RWPE2 (cell line): ENCODE measurements at regions not wholly inside any gene's neighbourhood (a gene's known extent, or its start where the extent isn't known, plus 50 kb on each side); places are given as distances from the start of the nearest gene placed in this dataset.

Source experiments
- ATAC-seq: fragments of 200-7000 bp; cut with Tn5 transposase; 3 replicates; pipeline ENCODE4 v1.9.1; 2021; ENCODE audit warnings: low read depth
- DNase-seq: peaks from one replicate; pipeline ENCODE4 v3.0.0-alpha.2; 2020; ENCODE audit warnings: low spot score
- H3K27ac ChIP-seq: fragments of 450-650 bp; 2 replicates; pipeline ENCODE4 v1.5.1; 2017; ENCODE audit warnings: mild to moderate bottlenecking; ENCODE audit not compliant: poor library complexity, severe bottlenecking
- H3K27me3 ChIP-seq: fragments of 250-450 bp; sonication (Bioruptor Pico); 2 replicates; pipeline ENCODE4 v1.5.1; 2021; ENCODE audit warnings: mild to moderate bottlenecking, moderate library complexity; ENCODE audit not compliant: insufficient read depth, poor library complexity, severe bottlenecking
- H3K36me3 ChIP-seq: fragments of 250-450 bp; sonication (Bioruptor Pico); 2 replicates; pipeline ENCODE4 v1.5.1; 2020; ENCODE audit warnings: low read depth, mild to moderate bottlenecking, moderate library complexity
- H3K4me1 ChIP-seq: fragments of 250-450 bp; sonication (Bioruptor Pico); 2 replicates; pipeline ENCODE4 v1.5.1; 2021; ENCODE audit warnings: mild to moderate bottlenecking, moderate library complexity; ENCODE audit not compliant: insufficient read depth, poor library complexity, severe bottlenecking
- H3K4me3 ChIP-seq: fragments of 250-450 bp; sonication (Bioruptor Pico); 2 replicates; pipeline ENCODE4 v1.5.1; 2021; ENCODE audit warnings: mild to moderate bottlenecking, moderate library complexity; ENCODE audit not compliant: severe bottlenecking
- H3K9me3 ChIP-seq: fragments of 250-450 bp; sonication (Bioruptor Pico); 2 replicates; pipeline ENCODE4 v1.5.1; 2021; ENCODE audit warnings: mild to moderate bottlenecking, moderate library complexity; ENCODE audit not compliant: severe bottlenecking
- TF ChIP-seq, protein P1 (sequence below): fragments of 450-650 bp; IDR thresholded peaks from one replicate; pipeline ENCODE4 v1.5.1; 2017; ENCODE audit warnings: mild to moderate bottlenecking, moderate library complexity; ENCODE audit not compliant: poor library complexity, severe bottlenecking

GRCh38 chr11:131157678-131158077 lies 212.7 kb upstream of the NTM start:
- ATAC-seq (no peak), DNase-seq (no peak)
- TF ChIP-seq, protein P1, sequence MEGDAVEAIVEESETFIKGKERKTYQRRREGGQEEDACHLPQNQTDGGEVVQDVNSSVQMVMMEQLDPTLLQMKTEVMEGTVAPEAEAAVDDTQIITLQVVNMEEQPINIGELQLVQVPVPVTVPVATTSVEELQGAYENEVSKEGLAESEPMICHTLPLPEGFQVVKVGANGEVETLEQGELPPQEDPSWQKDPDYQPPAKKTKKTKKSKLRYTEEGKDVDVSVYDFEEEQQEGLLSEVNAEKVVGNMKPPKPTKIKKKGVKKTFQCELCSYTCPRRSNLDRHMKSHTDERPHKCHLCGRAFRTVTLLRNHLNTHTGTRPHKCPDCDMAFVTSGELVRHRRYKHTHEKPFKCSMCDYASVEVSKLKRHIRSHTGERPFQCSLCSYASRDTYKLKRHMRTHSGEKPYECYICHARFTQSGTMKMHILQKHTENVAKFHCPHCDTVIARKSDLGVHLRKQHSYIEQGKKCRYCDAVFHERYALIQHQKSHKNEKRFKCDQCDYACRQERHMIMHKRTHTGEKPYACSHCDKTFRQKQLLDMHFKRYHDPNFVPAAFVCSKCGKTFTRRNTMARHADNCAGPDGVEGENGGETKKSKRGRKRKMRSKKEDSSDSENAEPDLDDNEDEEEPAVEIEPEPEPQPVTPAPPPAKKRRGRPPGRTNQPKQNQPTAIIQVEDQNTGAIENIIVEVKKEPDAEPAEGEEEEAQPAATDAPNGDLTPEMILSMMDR = no peak
- Histone ChIP-seq H3K27ac (no peak overlapping the region), H3K9me3 (no peaks in the 10 kb centered on the region), H3K27me3 (no peaks in the 10 kb centered on the region), H3K4me3 (no peak overlapping the region), H3K4me1 (no peaks in the 10 kb centered on the region), H3K36me3 (no peaks in the 10 kb centered on the region)

- no peaks in the 10 kb centered on the region for H3K9me3 ChIP-seq
- H3K27ac ChIP-seq = no peak overlapping the region
- ATAC-seq (no peak), DNase-seq (no peak)
- H3K36me3 ChIP-seq = no peaks in the 10 kb centered on the region
- H3K4me3 ChIP-seq = no peak overlapping the region
- H3K4me1 ChIP-seq = no peaks in the 10 kb centered on the region
- TF ChIP-seq, protein P1 = no peak
- H3K27me3 ChIP-seq = peaks cover 6% of the 10 kb centered on the region
Observed at GRCh38 chr11:131160846-131161245, 209.6 kb upstream of the NTM start.

DNA sequence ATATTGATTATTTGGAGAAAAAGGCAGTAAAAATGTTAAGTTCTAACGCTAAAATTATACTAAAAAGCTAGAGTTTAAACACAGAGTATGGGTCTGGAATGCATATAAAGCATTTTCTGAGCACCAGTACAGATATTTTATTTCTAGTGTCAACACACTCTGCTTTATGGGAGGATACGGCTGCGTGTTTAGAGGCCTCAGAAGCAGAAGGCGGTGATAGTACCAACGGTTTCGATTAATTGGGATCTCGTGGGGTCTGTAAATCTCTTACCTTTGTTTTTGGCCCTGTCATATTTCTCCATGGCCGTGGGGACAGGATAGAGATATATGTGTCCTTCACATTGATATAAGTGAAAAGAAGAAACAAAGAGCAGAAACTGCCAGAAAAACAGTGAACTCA lies 206.8 kb upstream of the NTM start:
- ATAC-seq = no peak
- no peaks in the 10 kb centered on the region for H3K36me3 ChIP-seq
- TF ChIP-seq, protein P1 = no peak
- H3K4me3 ChIP-seq = no peak overlapping the region
- H3K27me3 ChIP-seq = peaks cover 21% of the 10 kb centered on the region
- no peaks in the 10 kb centered on the region for H3K9me3 ChIP-seq
- H3K27ac ChIP-seq = no peak overlapping the region
- H3K4me1 ChIP-seq = no peaks in the 10 kb centered on the region
- no peak for DNase-seq

GRCh38 chr11:131165036-131165435 lies 205.4 kb upstream of the NTM start:
- Histone ChIP-seq H3K4me3 (no peak overlapping the region), H3K4me1 (no peaks in the 10 kb centered on the region), H3K27me3 (peaks cover 23% of the 10 kb centered on the region), H3K9me3 (no peaks in the 10 kb centered on the region), H3K27ac (no peak overlapping the region), H3K36me3 (no peaks in the 10 kb centered on the region)
- no peak for ATAC-seq
- DNase-seq = no peak
- TF ChIP-seq, protein P1 = no peak

DNA sequence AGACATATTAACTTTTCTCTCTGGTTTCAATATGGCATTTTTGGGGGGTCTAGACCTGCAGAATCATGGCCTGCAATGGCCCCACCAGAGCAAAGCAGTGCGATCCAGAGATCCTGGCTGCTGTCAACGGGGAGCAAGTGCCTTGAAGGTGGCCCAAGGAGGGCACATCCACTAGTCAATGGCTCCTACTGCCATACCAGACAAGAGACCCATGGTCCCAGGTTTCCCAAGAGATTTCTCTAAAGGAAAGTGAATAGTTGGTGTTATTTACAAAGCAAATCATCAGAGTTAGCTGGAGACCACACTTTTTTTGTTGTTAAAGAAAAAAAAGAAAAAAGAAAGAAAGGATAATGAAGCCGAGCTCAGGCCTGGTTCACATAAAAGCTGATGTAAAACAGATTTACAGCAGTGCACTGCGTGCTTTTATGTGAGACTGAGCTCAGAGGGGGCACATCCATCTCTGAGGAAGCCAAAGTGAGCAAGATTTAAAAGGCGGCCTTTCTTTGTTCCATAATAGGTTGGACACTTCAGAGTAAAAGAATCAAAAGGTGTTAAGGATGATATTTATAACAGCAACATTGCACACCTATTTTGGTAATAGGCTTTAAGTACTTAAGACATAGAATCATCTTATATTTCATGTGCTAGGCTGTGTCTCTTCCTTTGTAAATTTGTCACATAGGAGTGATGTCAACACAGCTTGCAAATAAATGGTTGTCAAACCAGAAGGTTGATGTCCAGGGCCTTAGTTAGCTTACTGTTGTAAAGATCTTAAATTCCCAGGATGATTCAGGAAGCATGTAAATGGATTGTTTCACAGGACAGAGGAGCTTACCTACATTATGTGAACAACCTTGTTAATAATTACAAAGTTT lies 201.3 kb upstream of the NTM start:
- peaks cover 19% of the 10 kb centered on the region for H3K27me3 ChIP-seq
- no peak overlapping the region for H3K4me3 ChIP-seq
- no peaks in the 10 kb centered on the region for H3K9me3 ChIP-seq
- no peaks in the 10 kb centered on the region for H3K36me3 ChIP-seq
- ATAC-seq = no peak
- TF ChIP-seq, protein P1 = no peak
- H3K27ac ChIP-seq = no peak overlapping the region
- no peaks in the 10 kb centered on the region for H3K4me1 ChIP-seq
- DNase-seq = no peak
